ENCODE measurements at regions not wholly inside any gene's neighbourhood (a gene's known extent, or its start where the extent isn't known, plus 50 kb on each side); places are given as distances from the start of the nearest gene placed in this dataset.

- Histone ChIP-seq H3K23me2 (ENCODE audit: insufficient read length, low read depth, low read length, poor library complexity, severe bottlenecking) (no peaks in the 10 kb centered on the region), H3K14ac (ENCODE audit: insufficient read depth, low read length) (no peak overlapping the region), H3K56ac (ENCODE audit: insufficient read length, low read depth, low read length) (no peak overlapping the region), H2BK15ac (ENCODE audit: low read depth, low read length) (no peak overlapping the region), H2BK12ac (ENCODE audit: insufficient read length, low read depth, low read length) (no peak overlapping the region), H3K27ac (ENCODE audit: insufficient read length, low read depth, low read length) (no peak overlapping the region), H2AK5ac (ENCODE audit: insufficient read length, low read length) (no peak overlapping the region), H3K9me3 (ENCODE audit: control insufficient read depth, low read depth, low read length) (no peaks in the 10 kb centered on the region), H3K4ac (ENCODE audit: low read depth, low read length) (no peak overlapping the region), H2BK20ac (ENCODE audit: low read depth, low read length, poor library complexity, severe bottlenecking) (no peak overlapping the region), H3K18ac (ENCODE audit: insufficient read length, low read depth, low read length) (no peak overlapping the region), H3K4me2 (ENCODE audit: insufficient read depth, insufficient read length, low read length) (no peak overlapping the region), H3K27me3 (ENCODE audit: insufficient read depth, low read length) (no peaks in the 10 kb centered on the region), H3K4me1 (ENCODE audit: insufficient read depth, low read length) (no peaks in the 10 kb centered on the region), H2AFZ (ENCODE audit: low read length) (no peak overlapping the region), H2BK5ac (ENCODE audit: insufficient read length, low read length) (no peak overlapping the region), H4K20me1 (ENCODE audit: control insufficient read depth, insufficient read depth, insufficient read length) (no peaks in the 10 kb centered on the region), H3K79me2 (ENCODE audit: insufficient read depth, low read length) (no peaks in the 10 kb centered on the region), H3T11ph (ENCODE audit: low read length) (no peak overlapping the region), H3K79me1 (ENCODE audit: insufficient read depth, low read depth, low read length, poor library complexity, severe bottlenecking) (no peaks in the 10 kb centered on the region), H4K8ac (replicated peaks; ENCODE audit: insufficient read length, low read depth, low read length) (no peak overlapping the region), H3K23ac (ENCODE audit: insufficient read length, low read depth, low read length) (no peak overlapping the region), H3K9ac (ENCODE audit: extremely low read depth, insufficient read length, low read length) (no peak overlapping the region), H4K5ac (ENCODE audit: insufficient read length, low read depth, low read length) (no peak overlapping the region), H4K91ac (ENCODE audit: insufficient read length, low read depth, low read length) (no peak overlapping the region), H2BK120ac (ENCODE audit: low read depth, low read length, poor library complexity, severe bottlenecking) (no peak overlapping the region)
- no peaks in the 10 kb centered on the region for H3K36me3 Mint-ChIP-seq (ENCODE audit: insufficient read depth in 1 of 3, low read depth in 3 of 3)
- TF ChIP-seq CTCF (conservative IDR thresholded peaks at IDR 0.05) = no peak
- no peak overlapping the region for H3K4me3 Mint-ChIP-seq
- no peaks in the 10 kb centered on the region for H3K27me3 Mint-ChIP-seq (ENCODE audit: low read depth)
- no peak for DNase-seq
- H3K27ac Mint-ChIP-seq = no peak overlapping the region
- peaks cover 4 to 11% of the 10 kb centered on the region in 2 experiments for H3K4me1 Mint-ChIP-seq
- no CpG with 5 or more reads among the region's 3 CpGs for WGBS (ENCODE audit: extremely low coverage, insufficient read length, low lambda C conversion rate)
- H3K9me3 Mint-ChIP-seq = no peaks in the 10 kb centered on the region
Observed at GRCh38 chr12:90546511-90546910, 408.5 kb downstream of the CCER1 start.

Data from H9 (cell line).